Fibroblast of mammary gland (primary cell): ENCODE measurements at regions not wholly inside any gene's neighbourhood (a gene's known extent, or its start where the extent isn't known, plus 50 kb on each side); places are given as distances from the start of the nearest gene placed in this dataset.
"Not testable (repeated sequence)": the region's sequence is repeated elsewhere in the genome, so short reads cannot be mapped to it uniquely, and the experiment has no call there.

Experiments used
- DNase-seq: peaks from one replicate; pipeline ENCODE4 v3.0.0-alpha.2; 2010; ENCODE audit warnings: low read depth
- H3K4me3 ChIP-seq: 2 replicates; pipeline ENCODE4 v1.5.1; 2011; ENCODE audit warnings: low read depth, mild to moderate bottlenecking, low read length, moderate library complexity; ENCODE audit not compliant: control insufficient read depth
- CTCF ChIP-seq: conservative IDR thresholded peaks from 2 replicates; pipeline ENCODE4 v1.5.1; 2011; ENCODE audit warnings: low read depth, low read length, inconsistent platforms; ENCODE audit not compliant: control insufficient read depth, insufficient read depth

- TF ChIP-seq CTCF, result no peak
- no peak for DNase-seq
- no peak overlapping the region for H3K4me3 ChIP-seq
These were observed 131.4 kb downstream of the MED10 start for GRCh38 chr5:6246820-6247437.

- no peak for TF ChIP-seq CTCF
- DNase-seq, result no peak
- H3K4me3 ChIP-seq, result no peak overlapping the region
These were observed 134.0 kb downstream of the MED10 start for GRCh38 chr5:6244339-6244714.

GRCh38 chr5:6243706-6244338 is 134.5 kb downstream of the MED10 start:
- no peak for TF ChIP-seq CTCF
- DNase-seq, result no peak
- H3K4me3 ChIP-seq, result no peak overlapping the region

GRCh38 chr5:6241056-6241455 is 137.3 kb downstream of the MED10 start:
- H3K4me3 ChIP-seq, DNase-seq: not testable (repeated sequence)

- TF ChIP-seq CTCF, result no peak
- no peak for DNase-seq
- H3K4me3 ChIP-seq, result no peak overlapping the region
These were observed 141.4 kb downstream of the MED10 start for GRCh38 chr5:6236858-6237481.

GRCh38 chr5:6236170-6236793 is 142.1 kb downstream of the MED10 start:
- DNase-seq, result no peak
- no peak for TF ChIP-seq CTCF
- H3K4me3 ChIP-seq, result no peak overlapping the region

- no peak overlapping the region for H3K4me3 ChIP-seq
- TF ChIP-seq CTCF, result no peak
- no peak for DNase-seq
These were observed 142.6 kb downstream of the MED10 start for GRCh38 chr5:6235726-6236125.
